ENCODE measurements at regions not wholly inside any gene's neighbourhood (a gene's known extent, or its start where the extent isn't known, plus 50 kb on each side); places are given as distances from the start of the nearest gene placed in this dataset.

DNA sequence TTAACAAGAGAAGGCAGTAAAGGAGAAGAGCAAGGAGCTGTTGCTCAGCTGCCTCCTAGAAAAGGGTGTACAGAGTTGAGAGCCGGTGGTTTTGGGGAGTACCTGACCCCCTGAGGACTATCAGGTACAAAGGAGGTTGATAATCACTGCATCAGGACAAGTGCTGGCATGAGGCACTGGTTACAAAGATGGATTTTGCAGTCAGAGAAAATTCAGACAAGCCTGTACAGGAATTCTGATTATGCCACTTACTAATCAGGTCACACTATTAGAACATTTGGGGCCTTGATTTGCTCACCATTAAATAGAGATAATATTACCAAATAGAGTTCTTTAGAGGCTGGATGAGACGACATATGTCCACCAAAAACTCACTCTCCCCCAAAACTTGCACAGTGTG lies 450.9 kb upstream of the TMPO start:
- no peak for TF ChIP-seq EP300 (IDR thresholded peaks at IDR 0.05; ENCODE audit: borderline replicate concordance in 1 of 2, control insufficient read depth in 1 of 2, low read depth in 2 of 2, low read length in 2 of 2)
- no peak for TF ChIP-seq BACH1 (IDR thresholded peaks at IDR 0.05; ENCODE audit: borderline replicate concordance)
